Heart left ventricle (tissue), 13 donors: ENCODE measurements at regions not wholly inside any gene's neighbourhood (a gene's known extent, or its start where the extent isn't known, plus 50 kb on each side); places are given as distances from the start of the nearest gene placed in this dataset.

ENCODE experiments used
- CTCF ChIP-seq, 12 donors: fragments of 200-600 bp; sonication (generic) in 4 of 12; IDR thresholded peaks; one replicate each; pipeline versions ENCODE4 v1.5.0 to v1.8.0; 2018 to 2022; ENCODE audit warnings: antibody characterized with exemption in 12 of 12, mild to moderate bottlenecking in 5 of 12
- POLR2A ChIP-seq, 2 donors: fragments of 450-650 bp; IDR thresholded peaks; one replicate each; pipeline ENCODE4 v1.6.1; 2017; ENCODE audit warnings: antibody characterized with exemption in 2 of 2, mild to moderate bottlenecking in 2 of 2, moderate library complexity in 2 of 2
- donor health status: ischemic (EF 13 %, LVEDD 7.1; RV severe dilation, severe dysfunction).
- donor health status: DM: no; HTN: yes; CAD: no.
- donor health status: DM: no; HTN: no; CAD: no.
- donor health status: ischemic (EF 25% LVEDD 6.9; RV normal size, moderate dysfunction).
- donor health status: ischemic (EF 25% LVEDD 5.7; RV mildly dilated, moderate dysfunction).
- donor health status: ischemic (EF 35%, LVEDD 5.7; RV mildly dilated, moderate dysfunction).
- donor health status: nonischemic (EF 11% LVEDD 7.7; RV severe dilation, severe dysfunction).
- donor health status: DM: yes; HTN: yes; CAD: no.
- donor health status: PGD.
- donor health status: ischemic (EF 29% LVEDD 5.4; RV normal size, mild dysfunction).
- donor health status: nonischemic (EF 23%, LVEDD 6.1; RV moderate dilation, normal function).

GRCh38 chr9:93774331-93775102 lies 180.6 kb downstream of the BARX1 start:
- TF ChIP-seq CTCF (IDR thresholded peaks at IDR 0.05) (no peak), POLR2A (IDR thresholded peaks at IDR 0.05) (no peak)
